Endothelial cell of umbilical vein (primary cell): ENCODE measurements at regions not wholly inside any gene's neighbourhood (a gene's known extent, or its start where the extent isn't known, plus 50 kb on each side); places are given as distances from the start of the nearest gene placed in this dataset.

Experiments
- EZH2 ChIP-seq: IDR thresholded peaks from 2 replicates; pipeline ENCODE4 v1.6.1; 2012; ENCODE audit warnings: borderline replicate concordance, low read depth, mild to moderate bottlenecking, moderate library complexity, low read length, inconsistent platforms; ENCODE audit not compliant: severe bottlenecking
- FOS ChIP-seq: IDR thresholded peaks from 2 replicates; pipeline ENCODE4 v1.6.1; 2011; ENCODE audit warnings: mild to moderate bottlenecking, low read length, moderate library complexity, borderline replicate concordance; ENCODE audit not compliant: insufficient read depth
- GATA2 ChIP-seq: IDR thresholded peaks from 2 replicates; pipeline ENCODE4 v1.7.0; 2011; ENCODE audit warnings: low read depth, mild to moderate bottlenecking, moderate library complexity, mixed read lengths, low read length; ENCODE audit not compliant: insufficient read length, insufficient read depth
- JUN ChIP-seq: IDR thresholded peaks from 2 replicates; pipeline ENCODE4 v1.6.1; 2011; ENCODE audit warnings: borderline replicate concordance, low read depth; ENCODE audit not compliant: insufficient read length, insufficient read depth
- MYC ChIP-seq: IDR thresholded peaks from one replicate; pipeline ENCODE4 v1.6.1; 2011; ENCODE audit warnings: mild to moderate bottlenecking, low read depth, low read length
- POLR2A ChIP-seq: IDR thresholded peaks from 2 replicates; pipeline ENCODE4 v1.6.1; 2012; ENCODE audit warnings: low read depth, mild to moderate bottlenecking, control low read depth, low read length
- POLR2AphosphoS5 ChIP-seq: IDR thresholded peaks from 2 replicates; pipeline ENCODE4 v1.6.1; 2012; ENCODE audit warnings: low read depth, mild to moderate bottlenecking, control low read depth, low read length, moderate library complexity; ENCODE audit not compliant: insufficient read depth
- TF ChIP-seq, protein P1 (sequence below), 2 donors: IDR thresholded peaks; 1 replicate in 1 of 2; 2 replicates in 1 of 2; pipeline ENCODE4 v1.5.1; 2011; ENCODE audit warnings: low read length in 2 of 2, mild to moderate bottlenecking in 2 of 2, moderate library complexity in 2 of 2, control low read depth in 1 of 2, inconsistent platforms in 1 of 2, low read depth in 1 of 2; ENCODE audit not compliant: insufficient read depth in 1 of 2; ENCODE audit errors: extremely low read depth in 1 of 2
- TF ChIP-seq, protein P2 (sequence below): IDR thresholded peaks from 2 replicates; pipeline ENCODE4 v1.6.1; 2011; ENCODE audit not compliant: insufficient read depth, insufficient read length

- TF ChIP-seq, protein P1, sequence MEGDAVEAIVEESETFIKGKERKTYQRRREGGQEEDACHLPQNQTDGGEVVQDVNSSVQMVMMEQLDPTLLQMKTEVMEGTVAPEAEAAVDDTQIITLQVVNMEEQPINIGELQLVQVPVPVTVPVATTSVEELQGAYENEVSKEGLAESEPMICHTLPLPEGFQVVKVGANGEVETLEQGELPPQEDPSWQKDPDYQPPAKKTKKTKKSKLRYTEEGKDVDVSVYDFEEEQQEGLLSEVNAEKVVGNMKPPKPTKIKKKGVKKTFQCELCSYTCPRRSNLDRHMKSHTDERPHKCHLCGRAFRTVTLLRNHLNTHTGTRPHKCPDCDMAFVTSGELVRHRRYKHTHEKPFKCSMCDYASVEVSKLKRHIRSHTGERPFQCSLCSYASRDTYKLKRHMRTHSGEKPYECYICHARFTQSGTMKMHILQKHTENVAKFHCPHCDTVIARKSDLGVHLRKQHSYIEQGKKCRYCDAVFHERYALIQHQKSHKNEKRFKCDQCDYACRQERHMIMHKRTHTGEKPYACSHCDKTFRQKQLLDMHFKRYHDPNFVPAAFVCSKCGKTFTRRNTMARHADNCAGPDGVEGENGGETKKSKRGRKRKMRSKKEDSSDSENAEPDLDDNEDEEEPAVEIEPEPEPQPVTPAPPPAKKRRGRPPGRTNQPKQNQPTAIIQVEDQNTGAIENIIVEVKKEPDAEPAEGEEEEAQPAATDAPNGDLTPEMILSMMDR (IDR thresholded peaks at IDR 0.05; ENCODE audit: extremely low read depth in 1 of 2, insufficient read depth in 1 of 2, low read depth in 1 of 2, low read length in 2 of 2): no peak
- TF ChIP-seq EZH2: no peak
- no peak for TF ChIP-seq POLR2A
- TF ChIP-seq POLR2AphosphoS5: no peak
- TF ChIP-seq, protein P2, sequence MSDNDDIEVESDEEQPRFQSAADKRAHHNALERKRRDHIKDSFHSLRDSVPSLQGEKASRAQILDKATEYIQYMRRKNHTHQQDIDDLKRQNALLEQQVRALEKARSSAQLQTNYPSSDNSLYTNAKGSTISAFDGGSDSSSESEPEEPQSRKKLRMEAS: no peak
- no peak for TF ChIP-seq JUN
- TF ChIP-seq MYC: no peak
- TF ChIP-seq FOS: no peak
- no peak for TF ChIP-seq GATA2
Observed at GRCh38 chr2:19744456-19745199, 157.2 kb downstream of the TTC32 start.
